HG02763 (cell line): ENCODE measurements at regions not wholly inside any gene's neighbourhood (a gene's known extent, or its start where the extent isn't known, plus 50 kb on each side); places are given as distances from the start of the nearest gene placed in this dataset.

Experiments
- ATAC-seq: cut with Tn5 transposase; IDR thresholded peaks from one replicate; pipeline ENCODE4 v1.9.1; 2021; ENCODE audit warnings: mild to moderate bottlenecking, moderate library complexity; ENCODE audit not compliant: unreplicated experiment

DNA sequence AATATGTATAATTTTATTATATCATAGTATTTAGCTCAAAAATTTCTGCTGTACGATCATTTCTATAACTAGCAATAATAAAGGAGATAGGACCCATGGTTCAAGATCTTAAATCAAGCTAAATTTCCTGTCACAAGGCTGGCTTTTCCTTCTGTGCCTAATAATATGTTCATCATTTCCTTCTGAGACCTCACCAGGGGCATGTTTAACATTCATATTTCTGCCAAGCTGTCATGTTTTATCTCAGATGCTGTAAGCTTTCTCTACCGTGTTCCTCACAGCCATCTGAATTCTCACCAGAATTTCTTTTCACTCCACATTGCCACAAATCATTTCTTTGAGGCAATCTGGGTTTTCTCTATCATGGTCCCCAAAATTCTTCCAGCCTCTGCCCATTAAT is 482.3 kb upstream of the SGCG start:
- no peak for ATAC-seq

DNA sequence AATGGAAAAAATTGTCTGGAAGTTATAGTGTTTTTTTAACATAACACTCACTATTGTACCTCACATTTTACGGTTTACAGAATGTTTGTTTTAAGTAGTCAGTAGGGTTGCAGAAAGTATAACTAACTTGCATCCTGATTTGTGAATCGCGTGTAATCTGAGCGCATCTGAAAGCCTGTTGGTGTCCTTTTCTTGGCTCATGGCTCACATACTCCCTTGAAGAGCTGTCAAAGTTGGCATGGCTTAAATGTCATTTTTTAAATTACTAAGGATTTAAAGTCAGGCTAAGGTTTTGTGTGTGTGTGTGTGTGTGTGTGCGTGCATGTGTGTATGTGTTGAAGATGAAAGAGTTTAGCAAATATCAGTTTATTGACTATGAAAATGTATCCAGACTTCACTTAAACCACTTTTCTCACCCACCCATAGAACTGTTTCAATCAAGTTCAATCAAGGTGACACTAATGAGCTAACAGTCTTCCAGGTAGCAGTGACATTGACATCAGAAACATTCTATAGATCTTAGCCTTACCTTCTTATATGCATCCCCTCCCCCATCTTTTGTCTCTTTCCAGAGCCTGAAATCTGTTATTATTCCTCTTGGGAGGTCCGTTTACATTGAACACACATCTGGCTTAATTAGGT is 480.4 kb upstream of the SGCG start:
- ATAC-seq, result no peak

GRCh38 chr13:22703601-22704209 is 477.1 kb upstream of the SGCG start:
- ATAC-seq, result no peak

GRCh38 chr13:22707946-22708345 is 472.8 kb upstream of the SGCG start:
- no peak for ATAC-seq

- ATAC-seq, result no peak
Measured at GRCh38 chr13:22717036-22717435, 463.7 kb upstream of the SGCG start.

GRCh38 chr13:22726726-22727125 is 454.1 kb upstream of the SGCG start:
- no peak for ATAC-seq

- ATAC-seq, result no peak
Measured at GRCh38 chr13:22735011-22735995, 445.5 kb upstream of the SGCG start.

- no peak for ATAC-seq
Measured at GRCh38 chr13:22736084-22736767, 444.6 kb upstream of the SGCG start.

- no peak for ATAC-seq
Measured at GRCh38 chr13:22736768-22737092, 444.0 kb upstream of the SGCG start.

- no peak for ATAC-seq
Measured at GRCh38 chr13:22738357-22738756, 442.4 kb upstream of the SGCG start.

DNA sequence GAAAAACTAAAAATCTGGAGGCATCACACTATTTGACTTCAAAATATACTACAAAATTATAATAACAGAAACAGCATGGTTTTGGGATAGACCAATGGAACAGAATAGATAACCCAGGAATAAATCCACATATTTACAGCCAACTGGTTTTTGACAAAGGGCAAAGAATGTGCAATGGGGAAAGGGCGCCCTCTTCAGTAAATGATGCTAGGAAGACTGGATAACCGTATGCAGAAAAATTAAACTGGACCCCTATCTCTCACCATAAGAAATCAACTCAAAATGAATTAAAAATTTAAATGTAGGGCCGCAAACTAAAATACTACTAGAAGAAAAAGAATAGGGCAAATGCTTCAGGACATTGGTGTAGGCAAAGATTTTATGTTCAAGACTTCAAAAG is 440.5 kb upstream of the SGCG start:
- no peak for ATAC-seq

- no peak for ATAC-seq
Measured at GRCh38 chr13:22744688-22745452, 435.9 kb upstream of the SGCG start.

- no peak for ATAC-seq
Measured at GRCh38 chr13:22748866-22749577, 431.8 kb upstream of the SGCG start.

DNA sequence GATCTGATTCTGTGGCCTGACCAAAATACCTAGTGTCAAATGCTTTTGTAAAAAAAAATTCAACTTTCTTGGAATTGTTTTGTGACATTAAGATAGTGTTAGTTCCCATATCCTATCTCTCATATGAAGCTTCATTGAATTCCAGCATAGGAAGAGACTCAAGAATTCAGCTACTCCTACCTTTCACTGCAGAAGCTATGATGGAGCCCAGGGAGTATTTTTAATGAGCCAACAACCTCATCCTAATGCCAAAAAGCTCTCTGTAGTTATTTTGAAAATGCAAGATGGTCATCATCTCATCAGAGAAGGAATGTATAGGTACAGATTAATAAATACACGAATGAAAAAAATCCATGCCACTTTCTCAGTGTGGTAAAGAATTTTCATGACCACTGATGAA is 431.2 kb upstream of the SGCG start:
- no peak for ATAC-seq

- no peak for ATAC-seq
Measured at GRCh38 chr13:22757530-22758120, 423.2 kb upstream of the SGCG start.

- ATAC-seq, result no peak
Measured at GRCh38 chr13:22758245-22758644, 422.5 kb upstream of the SGCG start.

DNA sequence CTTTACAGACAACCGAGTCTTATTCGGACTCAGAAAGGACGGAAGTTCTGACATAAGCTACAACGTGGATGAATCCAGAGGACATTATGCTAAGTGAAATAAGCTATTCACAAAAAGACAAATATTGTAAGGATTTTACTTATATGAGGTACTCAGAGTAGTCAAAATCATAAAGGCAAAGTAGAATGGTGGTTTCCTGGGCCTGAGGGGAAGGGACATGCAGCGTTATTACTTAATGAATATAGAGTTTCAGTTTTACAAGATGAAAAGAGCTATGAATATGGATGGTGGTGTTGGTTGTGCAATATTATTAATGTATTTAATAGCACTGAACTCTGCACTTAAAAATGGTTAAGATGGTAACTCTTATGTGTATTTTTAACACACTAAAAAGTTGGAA is 419.1 kb upstream of the SGCG start:
- ATAC-seq, result no peak

DNA sequence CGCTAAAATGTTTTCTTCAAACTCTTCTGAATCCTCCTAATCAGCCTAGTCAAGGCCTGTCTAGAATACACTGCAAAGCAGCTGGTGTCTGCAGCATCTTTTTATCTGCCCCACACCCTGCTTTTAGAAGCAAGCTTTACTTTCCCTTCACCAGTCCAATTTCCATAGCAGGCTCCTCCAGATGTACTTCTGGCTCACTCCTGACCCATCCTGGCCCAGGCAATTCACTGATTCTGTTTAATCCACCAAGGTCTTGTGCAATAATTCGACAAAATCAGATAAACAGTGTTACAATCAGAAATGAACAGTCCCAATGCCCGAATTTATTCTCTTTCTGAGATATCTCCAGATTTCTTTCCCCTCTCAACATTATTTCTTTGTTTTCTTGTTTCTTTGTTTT is 415.2 kb upstream of the SGCG start:
- ATAC-seq, result no peak

- no peak for ATAC-seq
Measured at GRCh38 chr13:22770891-22771290, 409.9 kb upstream of the SGCG start.

GRCh38 chr13:22773465-22773864 is 407.3 kb upstream of the SGCG start:
- ATAC-seq, result no peak
